Epithelial cell of proximal tubule (primary cell): ENCODE measurements at regions not wholly inside any gene's neighbourhood (a gene's known extent, or its start where the extent isn't known, plus 50 kb on each side); places are given as distances from the start of the nearest gene placed in this dataset.

ENCODE experiments used
- DNase-seq: peaks from one replicate; pipeline ENCODE4 v3.0.0-alpha.2; 2011; ENCODE audit warnings: low read depth
- H3K4me3 ChIP-seq: 2 replicates; pipeline ENCODE4 v1.5.1; 2011; ENCODE audit warnings: low read depth, mild to moderate bottlenecking, low read length
- CTCF ChIP-seq: conservative IDR thresholded peaks from 2 replicates; pipeline ENCODE4 v1.5.1; 2012; ENCODE audit warnings: low read depth, mild to moderate bottlenecking, low read length

- H3K4me3 ChIP-seq = no peak overlapping the region
- TF ChIP-seq CTCF = no peak
- DNase-seq = no peak
Observed at GRCh38 chr2:216799873-216800431, 59.9 kb downstream of the TNP1 start.

GRCh38 chr2:216796115-216796840, 63.6 kb downstream of the TNP1 start:
- TF ChIP-seq CTCF = no peak
- no peak overlapping the region for H3K4me3 ChIP-seq
- DNase-seq = no peak

- no peak overlapping the region for H3K4me3 ChIP-seq
- no peak for DNase-seq
- no peak for TF ChIP-seq CTCF
Observed at GRCh38 chr2:216793386-216793785, 66.5 kb downstream of the TNP1 start.

- no peak overlapping the region for H3K4me3 ChIP-seq
- peak; percentile 77 for DNase-seq
- TF ChIP-seq CTCF = peak; percentile 43
Observed at GRCh38 chr2:216792222-216793021, 67.4 kb downstream of the TNP1 start.

GRCh38 chr2:216791303-216791702, 68.6 kb downstream of the TNP1 start:
- TF ChIP-seq CTCF = no peak
- no peak for DNase-seq
- H3K4me3 ChIP-seq = no peak overlapping the region

- no peak overlapping the region for H3K4me3 ChIP-seq
- TF ChIP-seq CTCF = no peak
- no peak for DNase-seq
Observed at GRCh38 chr2:216789081-216789480, 70.8 kb downstream of the TNP1 start.
